Stimulated activated naive CD8-positive, alpha-beta T cell treated with anti-CD3 and anti-CD28 coated beads, Interleukin-15, Interleukin-2, amounts not matched to agents 100 U/mL and 50 U/mL, for 24 hours (primary cell): ENCODE measurements at regions not wholly inside any gene's neighbourhood (a gene's known extent, or its start where the extent isn't known, plus 50 kb on each side); places are given as distances from the start of the nearest gene placed in this dataset.

Experiments used
- ATAC-seq: fragments of 150-1000 bp; cut with Tn5 transposase; one replicate; pipeline ENCODE4 v1.10.0; 2021
- DNase-seq: peaks from one replicate; pipeline ENCODE4 v3.0.0; 2021

DNA sequence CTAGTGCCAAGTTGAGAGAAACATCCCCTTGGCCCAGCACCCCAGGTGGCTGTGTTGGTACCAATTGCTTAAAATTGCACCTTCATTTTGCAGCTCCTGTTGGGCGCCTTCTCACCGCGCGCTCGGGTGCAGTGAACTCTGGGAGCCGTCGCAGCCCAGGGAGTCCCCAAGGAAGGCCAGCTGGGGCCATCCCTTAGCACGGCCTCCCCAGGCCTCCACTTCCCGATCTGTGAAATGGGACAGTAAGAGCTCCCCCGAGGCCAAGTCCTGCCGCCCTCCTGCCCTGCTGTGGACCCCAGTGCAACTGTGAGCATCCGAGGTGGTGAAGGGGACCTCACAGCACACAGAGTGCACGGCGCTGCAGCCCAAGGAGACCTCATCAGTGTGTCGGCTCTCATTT lies 1234.1 kb downstream of the BRD1 start:
- no peak for DNase-seq
- no peak for ATAC-seq

DNA sequence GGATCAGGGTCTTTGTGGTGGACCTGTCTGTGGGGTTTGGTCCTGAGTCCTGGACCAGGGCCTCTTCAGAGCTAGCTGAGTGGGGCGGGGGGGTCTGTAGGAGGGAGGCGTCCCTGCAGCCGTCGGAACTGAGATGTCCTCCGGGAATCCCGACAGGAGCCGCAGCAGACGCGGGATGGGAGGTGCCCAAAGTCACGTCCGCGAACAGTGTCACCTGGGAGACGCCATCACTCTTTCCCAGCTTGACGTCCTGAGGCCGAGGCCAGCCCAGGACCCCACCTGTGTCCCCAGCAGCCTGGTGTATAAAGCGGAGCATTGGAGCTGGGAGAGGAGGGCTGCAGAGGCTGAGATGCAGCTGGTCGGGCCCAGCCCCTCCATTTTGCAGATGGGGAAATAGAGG lies 1234.7 kb downstream of the BRD1 start:
- ATAC-seq, result no peak
- DNase-seq, result no peak

DNA sequence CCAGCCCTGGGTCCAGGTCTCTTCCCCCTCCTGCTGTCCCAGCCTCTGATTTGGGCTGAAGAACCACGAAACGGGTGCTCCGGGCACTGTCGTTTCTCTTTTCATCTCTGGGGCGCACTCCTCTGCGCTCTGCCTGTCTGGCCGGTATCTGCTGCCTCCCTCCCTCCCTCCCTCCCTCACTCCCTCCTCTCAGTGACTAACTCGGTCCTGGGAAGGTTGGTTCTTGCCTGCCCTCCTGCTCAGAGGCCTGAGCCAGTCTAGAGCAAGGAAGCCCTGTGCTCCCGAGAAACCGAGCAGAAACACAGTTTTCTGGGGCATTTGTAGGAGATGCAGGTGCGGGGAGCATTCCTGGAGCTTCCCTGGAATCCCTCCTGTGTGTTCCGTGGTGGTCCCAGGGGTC lies 1235.2 kb downstream of the BRD1 start:
- ATAC-seq (no peak), DNase-seq (no peak)

DNA sequence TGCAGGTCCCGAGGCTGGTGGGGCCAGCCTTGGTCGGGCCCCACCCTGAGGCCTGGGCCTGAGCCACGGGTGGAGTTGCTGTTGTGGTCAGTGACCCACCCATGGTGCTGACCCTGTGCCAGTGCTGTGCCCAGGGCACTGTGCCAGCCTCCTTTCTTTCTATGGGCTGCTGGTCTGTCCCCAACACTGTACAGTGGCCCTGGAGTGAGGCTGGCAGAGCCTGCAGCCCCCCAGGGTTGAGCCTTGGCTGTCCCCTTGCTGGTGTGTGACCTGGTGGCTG lies 1235.7 kb downstream of the BRD1 start:
- DNase-seq (no peak), ATAC-seq (no peak)

DNA sequence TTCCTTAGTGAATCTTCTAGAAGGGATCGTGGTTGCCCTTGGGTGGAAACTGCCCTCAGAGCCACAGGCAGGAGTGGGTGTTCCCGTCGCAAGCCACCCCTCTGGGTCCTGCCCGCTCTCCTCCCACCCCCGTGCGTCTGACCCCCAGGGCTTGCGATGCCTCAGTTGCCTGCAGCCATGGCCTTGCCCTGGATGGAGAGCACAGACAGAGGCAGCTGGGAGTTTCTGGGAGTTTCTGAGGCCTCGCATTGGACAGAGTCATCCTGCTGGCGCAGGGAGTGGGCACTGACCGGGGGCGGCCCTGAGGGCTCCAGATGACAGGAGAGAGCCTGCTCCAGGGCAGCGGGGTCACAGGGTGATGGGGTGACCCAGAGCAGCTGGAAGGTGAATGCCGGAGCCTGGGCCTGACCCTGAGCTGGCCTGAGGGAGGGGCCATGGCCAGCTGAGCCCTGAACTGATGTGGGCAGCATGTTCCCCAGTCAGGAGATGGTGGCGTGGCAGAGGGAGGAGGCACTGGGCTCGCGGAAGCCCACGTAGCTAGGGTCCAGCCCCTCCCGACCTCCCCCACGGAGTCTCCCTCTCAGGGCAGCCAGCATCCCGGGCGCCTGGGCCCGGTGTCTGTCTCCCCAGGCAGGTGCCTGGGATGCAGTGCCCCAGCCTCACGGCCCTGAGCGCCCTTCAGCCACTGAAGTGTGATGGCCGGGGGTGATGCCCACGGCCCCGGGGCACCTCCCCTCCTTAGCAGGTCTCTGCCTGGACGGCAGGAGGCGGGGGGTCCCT lies 1236.2 kb downstream of the BRD1 start:
- no peak for DNase-seq
- ATAC-seq, result no peak

DNA sequence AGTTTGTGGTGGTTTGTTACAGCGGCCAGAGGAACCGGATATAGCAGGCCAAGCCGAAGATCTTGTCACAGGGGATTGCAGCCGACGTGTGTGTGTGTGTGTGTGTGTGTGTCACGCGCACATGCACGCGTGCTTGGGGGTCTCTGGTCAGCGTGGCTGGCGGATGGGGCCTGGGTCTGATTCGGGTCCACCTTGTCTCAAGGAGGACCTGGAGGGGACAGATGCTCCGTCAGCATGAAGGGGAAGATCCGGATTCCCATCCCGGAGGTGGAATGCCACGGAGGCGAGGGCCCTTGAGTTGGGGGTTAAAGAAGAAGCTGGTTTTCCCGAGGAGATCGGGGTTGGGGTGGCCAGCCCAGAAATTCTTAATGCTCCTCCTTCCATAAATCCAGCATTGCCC lies 1237.8 kb downstream of the BRD1 start:
- ATAC-seq (no peak), DNase-seq (no peak)

DNA sequence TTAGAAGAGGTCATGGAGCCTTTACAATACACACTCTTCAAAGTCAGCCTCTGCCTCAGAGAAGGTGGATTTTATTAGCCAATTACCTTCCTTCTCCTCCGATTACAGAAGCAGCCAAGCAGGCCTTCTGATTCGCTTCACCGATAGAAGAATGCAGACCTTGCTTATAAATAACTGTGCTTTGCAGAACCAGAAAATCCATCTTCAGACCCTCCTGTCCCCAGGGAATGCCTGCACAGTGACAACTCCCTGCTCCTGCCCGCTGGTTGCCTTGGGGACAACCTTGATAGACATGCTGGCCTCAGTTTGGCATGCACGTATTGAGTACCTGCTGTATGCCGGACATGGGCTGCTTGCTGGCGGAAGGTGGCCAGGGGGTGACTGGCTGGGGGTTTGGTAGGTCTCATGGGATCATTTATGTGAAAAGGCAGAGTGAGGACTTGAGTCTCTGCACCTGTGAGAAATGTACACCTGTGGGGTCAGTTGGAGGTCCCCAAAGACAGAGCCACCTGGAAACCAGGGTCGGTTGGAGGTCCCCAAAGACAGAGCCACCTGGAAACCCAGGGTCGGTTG lies 1238.7 kb downstream of the BRD1 start:
- ATAC-seq (no peak), DNase-seq (no peak)

DNA sequence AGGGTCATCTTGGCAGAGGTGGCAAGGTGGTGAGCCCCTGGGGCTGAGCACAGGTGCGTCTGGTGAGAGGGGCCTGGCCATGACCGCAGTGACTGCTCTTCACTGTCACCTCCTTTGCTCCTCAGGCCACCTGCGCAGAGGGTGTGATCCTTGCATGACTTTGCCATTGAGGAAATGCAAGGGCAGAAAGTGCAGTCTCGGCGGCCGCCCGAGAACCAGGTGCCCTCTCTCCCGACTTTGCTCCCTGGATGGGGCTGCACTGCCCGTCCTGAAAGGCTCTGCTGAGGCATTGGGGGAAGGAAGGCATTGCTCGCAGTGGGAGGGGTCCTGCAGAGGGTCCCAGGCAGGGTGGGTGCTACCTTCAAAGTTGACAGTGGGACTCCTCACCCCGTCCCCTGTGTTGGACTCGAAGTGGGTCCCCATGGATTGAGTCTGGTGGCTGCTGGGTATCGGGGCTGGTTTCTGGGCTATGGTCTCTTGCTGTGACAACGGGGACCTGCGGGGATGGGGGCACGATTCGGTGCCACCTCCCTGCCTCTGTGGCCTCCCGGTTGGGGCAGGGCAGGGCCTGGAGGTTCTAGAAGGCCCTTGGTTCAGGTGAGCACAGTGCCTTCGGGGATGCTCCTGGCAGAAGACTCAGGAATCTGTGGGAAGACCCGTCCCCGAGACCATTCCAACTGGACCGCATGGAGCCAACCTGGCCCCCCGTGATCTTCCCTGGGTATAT lies 1239.4 kb downstream of the BRD1 start:
- no peak for ATAC-seq
- no peak for DNase-seq

DNA sequence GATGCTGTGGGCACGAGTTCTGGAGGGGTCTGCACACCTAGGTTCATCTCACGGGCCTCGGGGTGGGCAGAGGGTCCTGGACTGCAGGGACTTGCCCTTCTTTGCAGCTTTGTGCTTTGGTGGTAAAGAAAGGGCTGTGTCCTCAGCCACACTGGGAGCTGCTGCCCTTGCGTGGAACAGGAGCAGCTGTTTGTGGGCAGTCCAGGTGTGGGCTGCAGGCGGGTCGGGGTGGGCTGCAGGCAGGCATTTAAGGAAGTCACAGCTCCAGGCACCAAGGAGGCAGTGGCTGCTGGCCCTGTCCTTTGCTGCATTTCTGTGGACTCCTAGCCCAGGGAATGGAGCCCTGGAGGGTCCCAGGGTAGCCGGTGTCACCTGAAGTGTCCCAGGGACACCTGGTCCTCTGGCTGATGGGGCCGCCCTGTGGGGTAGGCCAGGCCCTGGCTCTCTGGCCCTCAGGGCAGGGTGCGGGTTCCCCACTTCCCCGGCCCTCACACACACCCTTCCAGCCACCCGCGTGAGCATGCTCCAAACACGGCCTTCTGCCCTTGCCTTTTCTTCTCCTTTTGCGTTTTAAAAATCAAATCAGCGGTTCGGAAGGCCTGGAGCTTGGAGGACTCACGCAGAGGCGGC lies 1240.3 kb downstream of the BRD1 start:
- DNase-seq (no peak), ATAC-seq (no peak)

DNA sequence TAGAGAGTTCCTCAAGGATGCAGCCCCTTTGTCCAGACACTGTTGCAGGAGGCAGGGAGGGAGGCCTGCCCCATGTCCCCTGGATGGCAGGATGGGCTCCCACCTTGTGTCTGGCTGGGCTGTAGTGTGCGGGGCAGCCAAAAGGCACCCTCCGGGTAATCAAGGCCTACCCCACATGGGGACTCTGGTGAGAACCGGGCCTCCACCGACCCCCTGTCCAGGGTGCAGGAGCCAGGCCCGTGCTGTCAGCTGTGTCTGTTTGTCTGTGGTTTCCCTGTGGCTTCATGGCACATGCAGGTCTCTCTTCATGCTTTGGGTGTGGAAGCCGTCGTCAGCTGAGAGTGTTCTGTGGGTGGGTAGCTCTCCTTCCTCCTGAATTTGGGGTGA lies 1240.9 kb downstream of the BRD1 start:
- DNase-seq, result no peak
- no peak for ATAC-seq

DNA sequence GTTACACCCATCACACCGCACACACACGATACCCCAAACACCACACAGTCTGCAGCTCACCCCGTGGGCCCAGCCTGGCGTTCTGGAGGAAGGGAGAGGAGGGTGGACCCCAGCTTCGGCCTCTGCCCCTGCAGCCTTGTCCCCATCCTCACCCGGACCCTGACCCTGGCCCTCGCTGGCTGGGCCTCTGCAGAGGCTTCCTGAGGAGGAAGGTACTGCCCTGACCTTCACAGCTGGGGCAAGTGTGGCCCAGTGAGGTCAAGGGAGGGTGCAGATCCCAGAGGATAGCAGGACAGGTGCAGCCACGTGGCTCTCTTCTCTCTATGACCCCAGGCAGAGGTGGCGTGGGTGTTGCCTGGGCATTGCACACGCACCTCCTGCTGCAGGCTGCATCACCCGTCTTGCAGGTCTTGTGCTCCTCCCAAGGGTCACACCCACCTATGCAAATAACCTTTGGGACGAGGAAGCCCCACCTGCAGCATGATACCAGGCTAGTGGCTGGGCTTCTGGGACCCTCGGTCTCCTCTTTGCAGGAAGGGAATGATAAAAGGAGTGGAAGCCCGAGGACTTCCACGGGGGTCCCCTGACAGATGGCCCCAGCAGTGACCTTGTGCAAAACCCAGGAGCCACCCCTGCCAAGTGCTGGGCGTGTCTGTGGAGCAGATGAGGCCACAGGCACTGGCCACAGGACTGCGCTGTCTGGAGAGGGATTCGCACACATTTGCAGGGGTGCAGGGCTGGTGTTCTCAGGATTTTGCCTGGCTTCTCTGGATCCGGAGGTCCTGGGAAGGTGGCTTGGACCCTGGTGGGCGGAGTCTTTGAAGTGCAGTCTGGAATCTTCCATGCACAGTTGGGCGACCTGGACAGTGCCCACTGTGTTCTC lies 1241.5 kb downstream of the BRD1 start:
- no peak for DNase-seq
- no peak for ATAC-seq

DNA sequence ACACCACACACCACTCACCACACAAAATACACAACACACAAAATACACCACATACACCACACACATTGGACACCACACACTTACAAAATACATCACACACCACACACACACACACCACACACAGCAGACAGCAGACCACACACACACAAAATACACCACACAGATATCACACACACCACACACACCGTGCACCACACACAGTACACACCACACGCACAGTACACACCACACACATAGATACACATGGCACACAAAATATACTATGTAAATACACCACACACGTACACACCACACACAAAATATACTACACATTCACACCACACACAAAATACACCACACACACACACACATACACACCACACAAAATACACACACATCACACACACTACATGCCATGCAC lies 1243.5 kb downstream of the BRD1 start:
- DNase-seq (no peak), ATAC-seq (no peak)

DNA sequence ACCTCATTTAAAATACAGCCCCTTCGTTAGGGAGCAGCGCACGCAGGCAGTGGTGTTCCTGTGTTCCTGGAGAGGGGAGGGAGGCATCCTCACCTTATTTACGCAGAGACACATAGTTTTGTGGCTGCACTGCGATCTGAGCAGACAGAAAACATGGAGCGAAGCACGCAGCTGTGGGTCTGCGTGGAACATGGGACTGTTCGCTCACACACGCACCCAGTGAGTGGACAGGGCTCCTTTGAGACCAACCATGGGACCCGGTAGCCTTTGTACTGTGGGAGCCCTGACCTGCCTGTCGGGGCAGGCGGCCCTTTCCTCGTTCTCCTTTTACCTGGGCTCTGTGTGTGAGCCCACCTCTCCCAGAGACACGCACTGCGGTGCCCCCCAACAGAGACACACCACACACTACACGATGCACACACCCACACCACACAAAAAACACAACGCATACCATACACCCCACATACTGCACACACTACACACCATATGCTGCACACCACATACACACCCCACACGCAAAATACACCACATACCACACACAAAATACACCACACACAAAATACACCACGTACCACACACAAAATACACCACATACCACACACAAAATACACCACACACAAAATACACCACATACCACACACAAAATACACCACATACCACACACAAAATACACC lies 1245.7 kb downstream of the BRD1 start:
- DNase-seq, result no peak
- no peak for ATAC-seq

DNA sequence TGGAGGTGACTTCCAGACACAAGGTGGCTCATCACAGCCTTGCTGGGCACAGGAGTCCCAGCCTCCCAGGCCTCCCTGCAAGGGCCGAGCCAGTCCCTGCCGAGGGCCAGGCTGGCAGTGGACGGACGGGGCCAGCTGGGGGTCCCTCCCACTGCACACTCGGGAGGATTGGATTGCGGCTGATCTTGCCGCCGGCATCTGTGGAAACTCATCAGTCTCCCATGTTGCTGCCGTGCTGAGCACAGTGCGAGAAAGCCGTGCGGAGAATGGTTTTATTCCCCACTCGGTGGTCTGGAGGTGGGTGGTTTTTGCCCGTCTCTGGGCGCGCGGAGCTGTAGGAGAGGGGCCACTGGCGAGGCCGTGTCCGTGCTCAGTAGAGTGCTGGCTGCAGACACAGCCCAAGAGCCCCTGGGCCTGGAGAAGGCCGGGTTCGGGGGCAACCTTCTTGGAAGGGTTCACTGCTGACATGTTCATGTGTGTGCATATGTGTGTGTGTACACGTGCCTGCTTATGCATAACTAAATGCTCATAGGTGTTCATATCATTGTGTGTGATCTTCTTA lies 1246.4 kb downstream of the BRD1 start:
- no peak for ATAC-seq

DNA sequence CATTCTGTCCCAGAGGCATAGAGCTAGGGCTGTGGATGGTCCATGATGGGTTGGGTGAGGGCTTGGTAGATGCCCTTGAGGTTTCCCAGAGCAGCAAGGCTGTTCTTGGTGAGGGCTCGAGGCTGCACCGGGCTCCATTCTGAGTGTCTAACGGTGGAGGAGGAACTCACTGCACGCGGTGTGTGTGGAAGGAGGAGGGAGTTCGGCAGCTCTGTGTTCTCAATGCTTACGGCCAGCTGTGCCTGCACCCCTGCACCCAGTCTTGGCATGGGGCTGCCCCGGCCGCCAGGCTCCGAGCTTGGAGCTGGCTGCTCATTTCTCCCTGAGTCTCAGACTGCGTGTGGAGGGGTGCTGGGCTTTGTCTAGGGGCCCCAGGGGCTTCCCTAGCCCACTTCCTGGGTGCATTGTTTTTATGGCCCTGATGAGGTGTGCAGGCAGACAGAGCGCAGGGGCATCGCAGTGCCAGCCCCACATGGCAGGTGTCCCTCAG lies 1247.1 kb downstream of the BRD1 start:
- DNase-seq (no peak), ATAC-seq (no peak)

More for the DNA sequence above, 1246.4 kb downstream of the BRD1 start:
- DNase-seq, result no peak

DNA sequence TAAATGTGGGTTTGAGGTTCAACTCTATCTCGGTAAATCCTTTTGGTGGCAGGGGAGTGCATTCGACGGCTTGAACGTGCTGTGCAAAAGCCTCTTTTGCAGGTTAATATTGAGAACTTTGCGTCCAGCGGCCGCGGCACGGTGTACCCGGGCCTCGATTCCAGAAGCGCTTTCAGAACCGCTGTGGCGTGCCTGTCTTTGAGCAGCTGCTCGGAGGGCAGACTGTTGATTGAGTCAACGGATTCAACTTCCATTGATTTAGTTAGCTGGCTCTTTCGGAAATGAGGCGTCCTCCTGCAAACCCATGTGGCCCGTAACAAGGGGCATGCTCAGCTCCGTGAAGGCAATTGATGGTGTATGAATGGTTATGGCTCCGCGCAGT lies 1247.8 kb downstream of the BRD1 start:
- no peak for DNase-seq
- no peak for ATAC-seq

DNA sequence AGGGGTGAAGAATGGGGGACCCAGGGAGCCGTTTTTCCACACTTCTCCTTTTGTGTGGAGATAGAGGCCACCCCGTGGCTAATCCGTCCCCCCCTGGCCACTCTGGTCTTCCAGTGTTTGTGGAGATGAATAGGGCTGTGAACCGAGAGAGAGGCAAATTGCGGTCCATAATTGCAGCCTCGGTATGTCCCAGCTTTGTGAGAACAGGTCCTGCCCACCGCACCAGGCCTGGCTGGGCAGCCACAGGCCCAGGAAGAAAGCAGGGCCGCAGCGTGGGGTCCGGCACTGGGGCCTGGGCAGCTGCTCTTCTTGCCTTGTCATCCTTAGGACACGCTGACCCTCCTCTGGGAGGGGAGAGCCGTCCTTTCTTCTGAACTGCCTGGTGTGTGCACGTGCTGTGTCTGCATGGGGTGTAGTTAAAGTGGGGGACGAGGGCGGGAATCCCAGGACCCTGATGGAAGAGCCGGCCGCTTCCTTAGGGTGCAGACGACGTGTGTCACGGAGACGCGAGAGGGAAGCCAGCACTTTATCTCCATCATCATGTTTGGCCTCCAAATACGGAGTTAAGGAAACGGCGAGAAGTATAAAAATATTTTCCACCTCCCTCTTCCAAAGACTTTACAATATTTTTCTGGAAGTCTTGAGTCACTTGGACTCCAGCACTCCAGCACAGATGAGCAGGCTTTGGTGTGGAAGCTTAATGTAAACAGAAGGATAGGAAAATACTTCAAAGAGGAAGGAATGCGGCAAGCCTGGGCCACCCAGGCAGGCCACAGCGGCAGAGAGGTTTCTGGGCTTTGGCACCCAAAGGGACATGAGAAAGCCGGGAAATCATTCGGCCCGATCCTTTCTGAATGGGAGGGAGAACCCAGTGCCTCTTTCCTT lies 1248.4 kb downstream of the BRD1 start:
- DNase-seq (no peak), ATAC-seq (no peak)

DNA sequence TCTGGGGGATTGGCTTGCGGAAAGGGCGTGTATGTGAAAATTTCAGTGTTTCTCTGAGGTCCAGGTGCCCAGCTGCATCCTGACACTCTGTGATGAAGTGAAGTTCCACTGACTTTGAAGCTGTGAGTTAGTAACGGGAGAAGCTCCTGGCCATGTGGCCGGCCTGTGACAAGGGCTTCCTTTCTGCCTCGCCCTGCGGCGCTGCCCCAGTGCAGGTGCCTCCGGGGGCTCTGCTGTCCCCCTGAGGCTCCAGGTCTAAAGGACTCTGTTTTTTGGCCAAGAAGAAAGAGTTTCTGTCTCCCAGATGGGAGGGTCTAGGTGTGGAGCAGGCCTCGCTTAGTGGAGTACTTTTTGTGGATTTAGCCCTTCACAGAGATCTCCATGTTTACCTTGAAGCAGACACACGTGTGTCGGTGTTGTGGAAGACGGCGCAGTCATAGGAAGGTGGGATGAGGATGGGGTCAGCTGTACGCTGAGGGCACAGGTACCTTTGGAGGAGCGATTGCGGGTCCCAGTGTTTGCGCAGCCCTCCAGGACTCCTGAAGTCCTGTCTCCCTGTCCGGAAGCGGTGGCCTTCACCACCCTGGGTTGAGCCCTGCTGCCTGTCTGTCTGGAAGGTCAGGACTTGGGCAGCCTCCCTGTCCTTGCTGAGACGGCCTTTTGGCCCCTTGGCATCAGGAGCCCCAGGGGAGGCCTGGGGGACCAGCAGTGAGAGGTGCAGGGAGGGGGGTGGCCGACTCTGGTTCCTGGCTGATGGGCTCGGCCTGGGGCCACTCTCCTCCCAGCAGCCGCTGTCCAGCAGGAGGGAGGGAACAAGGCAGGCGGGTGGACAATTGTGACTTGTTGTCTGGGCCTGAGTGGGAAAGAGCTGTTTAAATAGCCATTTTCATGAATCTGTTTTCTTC lies 1249.3 kb downstream of the BRD1 start:
- ATAC-seq (no peak), DNase-seq (no peak)

DNA sequence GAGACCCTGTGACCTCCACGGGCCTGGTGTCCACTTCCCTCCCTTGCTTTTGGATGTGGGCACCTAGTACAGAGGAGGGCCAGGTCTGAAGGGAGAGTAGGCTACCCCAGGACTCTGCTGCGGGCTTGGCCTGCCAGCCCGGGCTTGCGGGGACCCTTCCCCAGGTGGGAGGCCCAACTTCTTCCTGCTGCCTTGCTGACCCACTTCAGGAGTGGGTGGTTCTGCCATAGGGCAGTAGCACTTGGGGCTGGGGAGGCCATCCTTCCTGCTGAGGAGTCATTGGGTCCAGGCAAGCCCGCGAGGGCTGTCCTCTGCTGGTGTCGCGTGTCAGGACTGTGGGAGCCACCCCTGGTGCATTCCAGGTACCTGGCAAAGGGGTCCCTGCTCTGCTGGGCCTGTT lies 1250.0 kb downstream of the BRD1 start:
- ATAC-seq, result no peak
- no peak for DNase-seq
